ENCODE measurements at regions not wholly inside any gene's neighbourhood (a gene's known extent, or its start where the extent isn't known, plus 50 kb on each side); places are given as distances from the start of the nearest gene placed in this dataset.

GRCh38 chr5:158552241-158552640 is 547.5 kb downstream of the EBF1 start:
- no peak for TF ChIP-seq CTCF (IDR thresholded peaks at IDR 0.05; ENCODE audit: insufficient read depth, low read depth, low read length)
- DNase-seq (ENCODE audit: low read depth), result no peak
- H3K4me3 ChIP-seq (ENCODE audit: low read depth, low read length), result no peak overlapping the region

GRCh38 chr5:158549311-158549710 is 550.4 kb downstream of the EBF1 start:
- DNase-seq (ENCODE audit: low read depth), result no peak
- no peak for TF ChIP-seq CTCF (IDR thresholded peaks at IDR 0.05; ENCODE audit: insufficient read depth, low read depth, low read length)
- H3K4me3 ChIP-seq (ENCODE audit: low read depth, low read length), result no peak overlapping the region

GRCh38 chr5:158546748-158547147 is 553.0 kb downstream of the EBF1 start:
- TF ChIP-seq CTCF (IDR thresholded peaks at IDR 0.05; ENCODE audit: insufficient read depth, low read depth, low read length), result no peak
- no peak overlapping the region for H3K4me3 ChIP-seq (ENCODE audit: low read depth, low read length)
- DNase-seq (ENCODE audit: low read depth), result no peak

GRCh38 chr5:158545949-158546530 is 553.7 kb downstream of the EBF1 start:
- H3K4me3 ChIP-seq (ENCODE audit: low read depth, low read length), result no peak overlapping the region
- DNase-seq (ENCODE audit: low read depth), result no peak
- no peak for TF ChIP-seq CTCF (IDR thresholded peaks at IDR 0.05; ENCODE audit: insufficient read depth, low read depth, low read length)

- H3K4me3 ChIP-seq (ENCODE audit: low read depth, low read length), result no peak overlapping the region
- TF ChIP-seq CTCF (IDR thresholded peaks at IDR 0.05; ENCODE audit: insufficient read depth, low read depth, low read length), result no peak
- no peak for DNase-seq (ENCODE audit: low read depth)
Measured at GRCh38 chr5:158544388-158545339, 555.1 kb downstream of the EBF1 start.

- peak; percentile 3 for DNase-seq (ENCODE audit: low read depth)
- TF ChIP-seq CTCF (IDR thresholded peaks at IDR 0.05; ENCODE audit: insufficient read depth, low read depth, low read length), result no peak
- no peak overlapping the region for H3K4me3 ChIP-seq (ENCODE audit: low read depth, low read length)
Measured at GRCh38 chr5:158543539-158544387, 556.0 kb downstream of the EBF1 start.
